Endodermal cell (in vitro differentiated cells): ENCODE measurements at regions not wholly inside any gene's neighbourhood (a gene's known extent, or its start where the extent isn't known, plus 50 kb on each side); places are given as distances from the start of the nearest gene placed in this dataset.

Experiments used
- DNase-seq: peaks from one replicate; pipeline ENCODE4 v3.0.0-alpha.2; 2017
- H3K27ac ChIP-seq: 2 replicates; pipeline ENCODE4 v1.5.1; 2013; ENCODE audit warnings: mild to moderate bottlenecking, low read depth, low read length, moderate library complexity
- H3K27me3 ChIP-seq: 2 replicates; pipeline ENCODE4 v1.6.1; 2013; ENCODE audit warnings: mild to moderate bottlenecking, low read length, moderate library complexity; ENCODE audit not compliant: insufficient read depth, control insufficient read depth, poor library complexity, severe bottlenecking
- H3K36me3 ChIP-seq: 2 replicates; pipeline ENCODE4 v1.7.0; 2013; ENCODE audit warnings: mild to moderate bottlenecking, low read length, moderate library complexity; ENCODE audit not compliant: control insufficient read depth, insufficient read depth
- H3K4me1 ChIP-seq: one replicate; pipeline ENCODE4 v1.7.0; 2013; ENCODE audit warnings: low read length; ENCODE audit not compliant: control insufficient read depth, insufficient read depth
- H3K4me3 ChIP-seq: 2 replicates; pipeline ENCODE4 v1.5.1; 2013; ENCODE audit warnings: mild to moderate bottlenecking, low read length, moderate library complexity
- H3K9ac ChIP-seq: 2 replicates; pipeline ENCODE4 v1.6.1; 2013; ENCODE audit warnings: mild to moderate bottlenecking, low read length, moderate library complexity; ENCODE audit not compliant: poor library complexity, severe bottlenecking; ENCODE audit errors: extremely low read depth
- H3K9me3 ChIP-seq: 2 replicates; pipeline ENCODE4 v1.6.1; 2013; ENCODE audit warnings: mild to moderate bottlenecking, low read length, moderate library complexity; ENCODE audit not compliant: control insufficient read depth
- H3K27ac Mint-ChIP-seq: 2 replicates; pipeline ENCODE4 v1.8.0; 2020; ENCODE audit warnings: mixed read lengths
- H3K27me3 Mint-ChIP-seq: 2 replicates; pipeline ENCODE4 v1.8.0; 2021; ENCODE audit warnings: mild to moderate bottlenecking, mixed read lengths; ENCODE audit not compliant: insufficient read depth
- H3K36me3 Mint-ChIP-seq: 2 replicates; pipeline ENCODE4 v1.8.0; 2020; ENCODE audit warnings: low read depth, mixed read lengths
- H3K4me1 Mint-ChIP-seq: 2 replicates; pipeline ENCODE4 v1.8.0; 2020; ENCODE audit warnings: mixed read lengths
- H3K4me3 Mint-ChIP-seq: 2 replicates; pipeline ENCODE4 v1.8.0; 2020; ENCODE audit warnings: mild to moderate bottlenecking, moderate library complexity, mixed read lengths
- H3K9me3 Mint-ChIP-seq: 2 replicates; pipeline ENCODE4 v1.8.0; 2020; ENCODE audit warnings: mild to moderate bottlenecking, mixed read lengths
- WGBS, 2 experiments: methylation state at CpG; one replicate each; pipeline versions ENCODE4 v1.1.5 to v1.1.7; 2013; ENCODE audit warnings: missing lambda C conversion rate in 2 of 2, mixed read lengths in 1 of 2; ENCODE audit not compliant: insufficient coverage in 1 of 2, insufficient read length in 1 of 2; 5-methylcytosine and 5-hydroxymethylcytosine counted together
- TF ChIP-seq, protein P1 (sequence below): fragments of 200-600 bp; sonication (generic); conservative IDR thresholded peaks from 2 replicates; pipeline ENCODE4 v1.5.0; 2021; ENCODE audit warnings: antibody characterized with exemption, mild to moderate bottlenecking

DNA sequence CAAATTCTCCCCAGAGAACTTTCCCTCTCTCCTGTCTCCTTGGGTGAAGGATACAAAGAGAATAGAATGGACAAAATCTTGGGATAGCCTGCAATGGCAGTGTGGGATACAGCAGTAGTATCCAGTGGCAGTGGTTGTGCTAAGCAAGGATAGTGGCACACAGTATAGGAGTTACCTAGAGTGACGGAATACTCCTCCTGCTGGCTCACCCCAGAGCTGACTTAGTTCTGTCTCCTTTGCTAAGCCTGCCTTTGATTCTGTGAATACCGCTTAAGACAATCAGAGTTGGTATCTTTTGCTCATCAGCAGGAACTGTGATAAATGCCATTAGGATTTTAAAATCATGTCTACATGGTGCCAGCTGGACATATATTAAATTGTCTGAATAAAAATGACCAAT is 404.3 kb downstream of the JRKL start:
- peaks cover 7% of the 10 kb centered on the region for H3K9me3 ChIP-seq
- Mint-ChIP-seq H3K27ac (no peak overlapping the region), H3K36me3 (peaks cover 16% of the 10 kb centered on the region), H3K4me3 (no peak overlapping the region), H3K27me3 (no peaks in the 10 kb centered on the region), H3K4me1 (no peaks in the 10 kb centered on the region), H3K9me3 (peaks cover 15% of the 10 kb centered on the region)
- H3K4me3 ChIP-seq = no peak overlapping the region
- 91 to 94% methylated on average over 2 of the region's 2 CpGs for WGBS, 2 experiments
- TF ChIP-seq, protein P1, sequence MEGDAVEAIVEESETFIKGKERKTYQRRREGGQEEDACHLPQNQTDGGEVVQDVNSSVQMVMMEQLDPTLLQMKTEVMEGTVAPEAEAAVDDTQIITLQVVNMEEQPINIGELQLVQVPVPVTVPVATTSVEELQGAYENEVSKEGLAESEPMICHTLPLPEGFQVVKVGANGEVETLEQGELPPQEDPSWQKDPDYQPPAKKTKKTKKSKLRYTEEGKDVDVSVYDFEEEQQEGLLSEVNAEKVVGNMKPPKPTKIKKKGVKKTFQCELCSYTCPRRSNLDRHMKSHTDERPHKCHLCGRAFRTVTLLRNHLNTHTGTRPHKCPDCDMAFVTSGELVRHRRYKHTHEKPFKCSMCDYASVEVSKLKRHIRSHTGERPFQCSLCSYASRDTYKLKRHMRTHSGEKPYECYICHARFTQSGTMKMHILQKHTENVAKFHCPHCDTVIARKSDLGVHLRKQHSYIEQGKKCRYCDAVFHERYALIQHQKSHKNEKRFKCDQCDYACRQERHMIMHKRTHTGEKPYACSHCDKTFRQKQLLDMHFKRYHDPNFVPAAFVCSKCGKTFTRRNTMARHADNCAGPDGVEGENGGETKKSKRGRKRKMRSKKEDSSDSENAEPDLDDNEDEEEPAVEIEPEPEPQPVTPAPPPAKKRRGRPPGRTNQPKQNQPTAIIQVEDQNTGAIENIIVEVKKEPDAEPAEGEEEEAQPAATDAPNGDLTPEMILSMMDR = peak; percentile 70
- no peaks in the 10 kb centered on the region for H3K27me3 ChIP-seq
- no peak overlapping the region for H3K27ac ChIP-seq
- H3K9ac ChIP-seq = no peak overlapping the region
- H3K4me1 ChIP-seq = no peaks in the 10 kb centered on the region
- peak; percentile 54 for DNase-seq
- no peaks in the 10 kb centered on the region for H3K36me3 ChIP-seq

DNA sequence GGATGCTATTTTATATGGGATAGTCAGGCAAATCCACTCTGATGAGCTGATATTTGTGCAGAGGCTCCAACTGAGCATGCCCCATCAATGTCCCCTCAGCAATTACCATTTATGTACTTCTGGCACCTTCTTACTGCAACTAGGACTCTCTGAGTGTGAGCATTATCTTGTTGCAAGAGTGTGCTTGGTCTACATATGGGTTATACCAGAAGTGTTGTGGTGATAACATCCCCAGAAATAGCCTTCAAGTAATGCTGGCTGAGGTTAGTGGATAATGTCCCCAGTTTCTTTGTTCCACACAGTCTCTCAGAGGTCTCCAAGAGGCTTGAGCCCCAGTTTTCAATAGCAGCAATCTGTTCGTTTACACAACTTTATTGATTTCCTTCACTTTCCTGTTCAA is 408.6 kb downstream of the JRKL start:
- Histone ChIP-seq H3K4me3 (no peak overlapping the region), H3K36me3 (no peaks in the 10 kb centered on the region), H3K4me1 (no peaks in the 10 kb centered on the region), H3K9ac (no peak overlapping the region), H3K27me3 (no peaks in the 10 kb centered on the region), H3K9me3 (no peaks in the 10 kb centered on the region), H3K27ac (no peak overlapping the region)
- TF ChIP-seq, protein P1 = no peak
- DNase-seq = no peak
- H3K27ac Mint-ChIP-seq = no peak overlapping the region
- H3K4me1 Mint-ChIP-seq = no peaks in the 10 kb centered on the region
- H3K27me3 Mint-ChIP-seq = no peaks in the 10 kb centered on the region
- no peak overlapping the region for H3K4me3 Mint-ChIP-seq
- peaks cover 1% of the 10 kb centered on the region for H3K36me3 Mint-ChIP-seq
- WGBS, 2 experiments = 80 to 100% methylated on average over 1 of the region's 1 CpG
- no peaks in the 10 kb centered on the region for H3K9me3 Mint-ChIP-seq

DNA sequence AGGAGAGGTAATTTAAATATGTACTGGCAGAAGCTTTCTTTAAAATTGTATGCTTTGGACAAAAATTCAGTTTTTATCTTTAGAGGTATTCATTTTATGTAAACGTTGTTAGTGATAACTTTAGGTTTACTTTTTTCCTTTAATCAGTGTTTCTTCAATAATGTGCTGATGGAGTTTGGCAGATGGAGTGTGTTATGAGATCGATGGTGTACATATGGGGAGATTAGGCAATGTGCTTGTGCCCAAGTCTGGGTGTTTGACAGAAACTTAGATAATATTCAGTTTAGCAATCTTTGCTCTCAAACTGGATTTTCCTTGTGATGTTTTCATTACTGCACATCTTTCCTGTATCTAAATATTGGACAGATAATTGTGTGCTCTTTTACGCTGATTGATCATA is 425.4 kb downstream of the JRKL start:
- no peaks in the 10 kb centered on the region for H3K27me3 Mint-ChIP-seq
- no peak overlapping the region for H3K27ac Mint-ChIP-seq
- Histone ChIP-seq H3K27ac (no peak overlapping the region), H3K27me3 (no peaks in the 10 kb centered on the region), H3K4me1 (no peaks in the 10 kb centered on the region), H3K4me3 (no peak overlapping the region), H3K9me3 (no peaks in the 10 kb centered on the region), H3K36me3 (no peaks in the 10 kb centered on the region), H3K9ac (no peak overlapping the region)
- 94 to 96% methylated on average over 2 to 3 of the region's 3 CpGs for WGBS, 2 experiments
- H3K9me3 Mint-ChIP-seq = peaks cover 14% of the 10 kb centered on the region
- no peak for DNase-seq
- no peak overlapping the region for H3K4me3 Mint-ChIP-seq
- TF ChIP-seq, protein P1 = no peak
- H3K4me1 Mint-ChIP-seq = no peaks in the 10 kb centered on the region
- peaks cover 13% of the 10 kb centered on the region for H3K36me3 Mint-ChIP-seq
